Tibial nerve (tissue), 3 donors: ENCODE measurements at regions not wholly inside any gene's neighbourhood (a gene's known extent, or its start where the extent isn't known, plus 50 kb on each side); places are given as distances from the start of the nearest gene placed in this dataset.

Experiments used
- POLR2A ChIP-seq, 2 donors: fragments of 450-650 bp; IDR thresholded peaks; one replicate each; pipeline ENCODE4 v1.6.1; 2017; ENCODE audit warnings: antibody characterized with exemption in 2 of 2, mild to moderate bottlenecking in 2 of 2, moderate library complexity in 2 of 2
- TF ChIP-seq, protein P1 (sequence below), 5 experiments: fragments of 200-600 bp in 3 of 5; fragments of 450-650 bp in 2 of 5; sonication (generic) in 3 of 5; IDR thresholded peaks; one replicate each; pipeline ENCODE4 v1.5.1; 2016 to 2019; ENCODE audit warnings: antibody characterized with exemption in 5 of 5, mild to moderate bottlenecking in 3 of 5, moderate library complexity in 2 of 5

DNA sequence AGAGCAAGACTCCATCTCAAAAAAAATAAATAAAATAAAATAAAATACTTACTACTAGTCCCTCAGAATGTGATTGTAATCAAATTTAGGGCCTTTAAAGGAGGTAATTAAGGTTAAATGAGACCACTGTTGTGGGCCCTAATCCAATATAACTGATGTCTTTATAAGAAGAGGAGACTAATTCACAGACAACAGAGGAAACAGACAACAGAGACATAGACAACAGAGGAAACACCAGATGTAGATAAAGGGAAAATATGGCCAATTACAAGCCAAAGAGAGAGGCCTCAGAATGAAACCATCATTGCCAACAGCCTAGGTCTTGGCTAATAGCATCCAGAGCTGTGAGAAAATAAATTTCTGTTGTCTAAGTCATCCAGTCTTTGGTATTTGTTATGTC is 669.0 kb upstream of the FOXG1 start:
- TF ChIP-seq, protein P1, sequence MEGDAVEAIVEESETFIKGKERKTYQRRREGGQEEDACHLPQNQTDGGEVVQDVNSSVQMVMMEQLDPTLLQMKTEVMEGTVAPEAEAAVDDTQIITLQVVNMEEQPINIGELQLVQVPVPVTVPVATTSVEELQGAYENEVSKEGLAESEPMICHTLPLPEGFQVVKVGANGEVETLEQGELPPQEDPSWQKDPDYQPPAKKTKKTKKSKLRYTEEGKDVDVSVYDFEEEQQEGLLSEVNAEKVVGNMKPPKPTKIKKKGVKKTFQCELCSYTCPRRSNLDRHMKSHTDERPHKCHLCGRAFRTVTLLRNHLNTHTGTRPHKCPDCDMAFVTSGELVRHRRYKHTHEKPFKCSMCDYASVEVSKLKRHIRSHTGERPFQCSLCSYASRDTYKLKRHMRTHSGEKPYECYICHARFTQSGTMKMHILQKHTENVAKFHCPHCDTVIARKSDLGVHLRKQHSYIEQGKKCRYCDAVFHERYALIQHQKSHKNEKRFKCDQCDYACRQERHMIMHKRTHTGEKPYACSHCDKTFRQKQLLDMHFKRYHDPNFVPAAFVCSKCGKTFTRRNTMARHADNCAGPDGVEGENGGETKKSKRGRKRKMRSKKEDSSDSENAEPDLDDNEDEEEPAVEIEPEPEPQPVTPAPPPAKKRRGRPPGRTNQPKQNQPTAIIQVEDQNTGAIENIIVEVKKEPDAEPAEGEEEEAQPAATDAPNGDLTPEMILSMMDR (IDR thresholded peaks at IDR 0.05): no peak
- TF ChIP-seq POLR2A (IDR thresholded peaks at IDR 0.05): no peak
